HL-60/S4 treated with phorbol 12-myristate 13-acetate at 8.2 ng/mL for 4 days and 3 days (cell line): ENCODE measurements at regions not wholly inside any gene's neighbourhood (a gene's known extent, or its start where the extent isn't known, plus 50 kb on each side); places are given as distances from the start of the nearest gene placed in this dataset.

ENCODE experiments used
- in situ Hi-C: fragments of 300-500 bp; cut with MboI; formaldehyde crosslinking; loops from 2 replicates; pipeline ENCODE4 v1.15.0; 2022; ENCODE audit warnings: low sequenced_read_pairs

- in situ Hi-C loops: no loop called here
These were observed 96.2 kb upstream of the NR2F2 start for GRCh38 chr15:96234109-96234892.

GRCh38 chr15:96237002-96237401 is 93.5 kb upstream of the NR2F2 start:
- in situ Hi-C loops: no loop called here

GRCh38 chr15:96242761-96243160 is 87.7 kb upstream of the NR2F2 start:
- in situ Hi-C loops: no loop called here

GRCh38 chr15:96243701-96244100 is 86.8 kb upstream of the NR2F2 start:
- in situ Hi-C loops: no loop called here

- in situ Hi-C loops: no loop called here
These were observed 85.2 kb upstream of the NR2F2 start for GRCh38 chr15:96245252-96245651.

- in situ Hi-C loops: no loop called here
These were observed 84.4 kb upstream of the NR2F2 start for GRCh38 chr15:96246057-96246456.

GRCh38 chr15:96247621-96248305 is 82.7 kb upstream of the NR2F2 start:
- in situ Hi-C loops: no loop called here

GRCh38 chr15:96252148-96252547 is 78.4 kb upstream of the NR2F2 start:
- in situ Hi-C loops: no loop called here

- in situ Hi-C loops: no loop called here
These were observed 77.3 kb upstream of the NR2F2 start for GRCh38 chr15:96253006-96253747.

- in situ Hi-C loops: no loop called here
These were observed 76.3 kb upstream of the NR2F2 start for GRCh38 chr15:96254173-96254572.

GRCh38 chr15:96255599-96255998 is 74.9 kb upstream of the NR2F2 start:
- in situ Hi-C loops: no loop called here

GRCh38 chr15:96261575-96262034 is 68.9 kb upstream of the NR2F2 start:
- in situ Hi-C loops: no loop called here

- in situ Hi-C loops: no loop called here
These were observed 68.4 kb upstream of the NR2F2 start for GRCh38 chr15:96262097-96262496.

GRCh38 chr15:96262549-96263489 is 67.7 kb upstream of the NR2F2 start:
- in situ Hi-C loops: no loop called here

GRCh38 chr15:96264351-96264798 is 66.1 kb upstream of the NR2F2 start:
- in situ Hi-C loops: no loop called here

- in situ Hi-C loops: no loop called here
These were observed 65.5 kb upstream of the NR2F2 start for GRCh38 chr15:96264801-96265515.

- in situ Hi-C loops: no loop called here
These were observed 64.0 kb upstream of the NR2F2 start for GRCh38 chr15:96266456-96266855.

- in situ Hi-C loops: no loop called here
These were observed 63.0 kb upstream of the NR2F2 start for GRCh38 chr15:96267463-96267862.

- in situ Hi-C loops: no loop called here
These were observed 61.9 kb upstream of the NR2F2 start for GRCh38 chr15:96268442-96269204.
